HFFc6 (cell line): ENCODE measurements at regions not wholly inside any gene's neighbourhood (a gene's known extent, or its start where the extent isn't known, plus 50 kb on each side); places are given as distances from the start of the nearest gene placed in this dataset.

Experiments used
- DNase-seq: peaks from one replicate; pipeline ENCODE4 v3.0.0-alpha.2; 2018
- H3K27ac Mint-ChIP-seq: 2 replicates; pipeline ENCODE4 v1.8.0; 2020; ENCODE audit warnings: mild to moderate bottlenecking, mixed read lengths
- H3K27me3 Mint-ChIP-seq: 2 replicates; pipeline ENCODE4 v1.8.0; 2021; ENCODE audit warnings: mild to moderate bottlenecking, moderate library complexity, mixed read lengths; ENCODE audit not compliant: insufficient read depth
- H3K36me3 Mint-ChIP-seq: 2 replicates; pipeline ENCODE4 v1.8.0; 2021; ENCODE audit warnings: low read depth, mixed read lengths
- H3K4me1 Mint-ChIP-seq: 2 replicates; pipeline ENCODE4 v1.8.0; 2020; ENCODE audit warnings: low read depth, mixed read lengths
- H3K4me3 Mint-ChIP-seq: 2 replicates; pipeline ENCODE4 v1.8.0; 2020; ENCODE audit warnings: mild to moderate bottlenecking, moderate library complexity, mixed read lengths
- H3K9me3 Mint-ChIP-seq: 2 replicates; pipeline ENCODE4 v1.8.0; 2020; ENCODE audit warnings: mild to moderate bottlenecking, mixed read lengths
- CTCF ChIP-seq: fragments of 200-600 bp; sonication (generic); IDR thresholded peaks from 2 replicates; pipeline ENCODE4 v1.5.0; 2021; ENCODE audit warnings: antibody characterized with exemption, mild to moderate bottlenecking

- TF ChIP-seq CTCF = no peak
These were observed 569.6 kb upstream of the TUSC1 start for GRCh38 chr9:26247861-26248260.

GRCh38 chr9:26244661-26245451 is 566.6 kb upstream of the TUSC1 start:
- Mint-ChIP-seq H3K27me3 (no peaks in the 10 kb centered on the region), H3K4me1 (peaks cover 61% of the 10 kb centered on the region), H3K36me3 (peaks cover 14% of the 10 kb centered on the region), H3K27ac (peak overlapping the region; percentile 18; the same call in 1 of the 2 replicates), H3K9me3 (peaks cover 7% of the 10 kb centered on the region), H3K4me3 (no peak overlapping the region)
- DNase-seq = no peak
- no peak for TF ChIP-seq CTCF

More at GRCh38 chr9:26247861-26248260, 569.6 kb upstream of the TUSC1 start:
- peaks cover 1% of the 10 kb centered on the region; the same call in 1 of the 2 replicates for H3K27me3 Mint-ChIP-seq
- DNase-seq = no peak
- peak overlapping the region; percentile 28; the same call in 1 of the 2 replicates for H3K27ac Mint-ChIP-seq
- peaks cover 56% of the 10 kb centered on the region for H3K4me1 Mint-ChIP-seq
- no peak overlapping the region for H3K4me3 Mint-ChIP-seq
- H3K9me3 Mint-ChIP-seq = peaks cover 10% of the 10 kb centered on the region
- peaks cover 14% of the 10 kb centered on the region for H3K36me3 Mint-ChIP-seq

- Mint-ChIP-seq H3K9me3 (no peaks in the 10 kb centered on the region; the same call in 1 of the 2 replicates), H3K36me3 (peaks cover 3% of the 10 kb centered on the region), H3K4me1 (peaks cover 51% of the 10 kb centered on the region), H3K27ac (peak overlapping the region; percentile 83), H3K4me3 (peak overlapping the region; percentile 3; the same call in 1 of the 2 replicates), H3K27me3 (no peaks in the 10 kb centered on the region)
- DNase-seq = peak; percentile 69
- TF ChIP-seq CTCF = no peak
These were observed 565.5 kb upstream of the TUSC1 start for GRCh38 chr9:26243726-26244125.

- no peaks in the 10 kb centered on the region; the same call in 1 of the 2 replicates for H3K9me3 Mint-ChIP-seq
- peak overlapping the region; percentile 3; the same call in 1 of the 2 replicates for H3K4me3 Mint-ChIP-seq
- no peak for DNase-seq
- H3K27ac Mint-ChIP-seq = peak overlapping the region; percentile 83
- H3K27me3 Mint-ChIP-seq = no peaks in the 10 kb centered on the region
- H3K36me3 Mint-ChIP-seq = no peaks in the 10 kb centered on the region; the same call in 1 of the 2 replicates
- no peak for TF ChIP-seq CTCF
- peaks cover 45% of the 10 kb centered on the region for H3K4me1 Mint-ChIP-seq
These were observed 564.9 kb upstream of the TUSC1 start for GRCh38 chr9:26243029-26243697.

- Mint-ChIP-seq H3K4me3 (no peak overlapping the region), H3K36me3 (no peaks in the 10 kb centered on the region; the same call in 1 of the 2 replicates), H3K27ac (no peak overlapping the region), H3K27me3 (no peaks in the 10 kb centered on the region), H3K9me3 (no peaks in the 10 kb centered on the region; the same call in 1 of the 2 replicates), H3K4me1 (peaks cover 25% of the 10 kb centered on the region)
- no peak for TF ChIP-seq CTCF
- no peak for DNase-seq
These were observed 561.8 kb upstream of the TUSC1 start for GRCh38 chr9:26240020-26240419.
